GM18505 (cell line): ENCODE measurements at regions not wholly inside any gene's neighbourhood (a gene's known extent, or its start where the extent isn't known, plus 50 kb on each side); places are given as distances from the start of the nearest gene placed in this dataset.
A peak's percentile ranks its signal among the peaks of the same experiment; 100 is the strongest.

ENCODE experiments used
- ATAC-seq: cut with Tn5 transposase; IDR thresholded peaks from one replicate; pipeline ENCODE4 v1.9.1; 2021; ENCODE audit not compliant: unreplicated experiment
- POLR2A ChIP-seq: IDR thresholded peaks from 4 replicates; pipeline ENCODE4 v1.6.1; 2011; ENCODE audit warnings: borderline replicate concordance; ENCODE audit not compliant: insufficient read depth, insufficient read length; ENCODE audit errors: extremely low read depth

- TF ChIP-seq POLR2A = no peak
- ATAC-seq = no peak
Observed at GRCh38 chr12:90899456-90900182, 55.4 kb downstream of the CCER1 start.

GRCh38 chr12:90897986-90898385 is 57.0 kb downstream of the CCER1 start:
- no peak for TF ChIP-seq POLR2A
- no peak for ATAC-seq

- no peak for ATAC-seq
- no peak for TF ChIP-seq POLR2A
Observed at GRCh38 chr12:90897316-90897715, 57.7 kb downstream of the CCER1 start.

DNA sequence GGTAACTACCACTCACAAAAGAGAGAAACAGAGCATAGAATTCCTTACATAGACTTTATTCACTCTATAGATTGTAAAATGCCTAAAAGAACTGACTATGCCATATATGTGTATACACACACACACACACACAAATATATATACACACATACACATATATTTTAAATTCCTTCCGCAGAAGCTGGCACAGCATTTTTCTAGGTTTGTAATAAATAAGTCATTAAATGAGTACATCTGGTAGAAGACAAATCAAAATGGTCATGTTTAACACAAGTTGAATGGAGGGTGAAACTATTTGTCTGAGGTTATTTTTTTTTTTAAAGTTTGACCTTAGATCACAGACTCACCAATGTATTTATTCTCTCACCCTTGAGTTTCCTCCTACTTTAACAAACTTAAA is 58.2 kb downstream of the CCER1 start:
- TF ChIP-seq POLR2A = no peak
- ATAC-seq = no peak

DNA sequence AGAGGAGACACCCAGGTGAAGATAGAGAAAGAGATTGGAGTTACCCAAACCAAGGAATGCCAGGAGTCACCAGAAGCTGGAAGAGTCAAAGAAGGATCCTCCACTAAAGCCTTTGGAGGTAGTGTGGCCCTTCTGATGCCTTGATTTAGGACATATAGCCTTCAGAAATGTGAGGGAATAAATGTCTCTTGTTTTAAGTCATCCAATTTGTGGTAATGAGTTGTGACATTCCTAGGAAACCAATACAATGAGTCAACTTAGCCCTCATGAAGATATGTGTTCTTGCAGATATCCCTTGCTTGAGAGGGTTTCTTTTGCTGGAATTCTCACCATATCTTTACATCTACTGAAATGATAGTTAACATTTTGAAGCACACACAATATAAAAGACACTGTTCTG is 58.8 kb downstream of the CCER1 start:
- TF ChIP-seq POLR2A = no peak
- ATAC-seq = no peak

DNA sequence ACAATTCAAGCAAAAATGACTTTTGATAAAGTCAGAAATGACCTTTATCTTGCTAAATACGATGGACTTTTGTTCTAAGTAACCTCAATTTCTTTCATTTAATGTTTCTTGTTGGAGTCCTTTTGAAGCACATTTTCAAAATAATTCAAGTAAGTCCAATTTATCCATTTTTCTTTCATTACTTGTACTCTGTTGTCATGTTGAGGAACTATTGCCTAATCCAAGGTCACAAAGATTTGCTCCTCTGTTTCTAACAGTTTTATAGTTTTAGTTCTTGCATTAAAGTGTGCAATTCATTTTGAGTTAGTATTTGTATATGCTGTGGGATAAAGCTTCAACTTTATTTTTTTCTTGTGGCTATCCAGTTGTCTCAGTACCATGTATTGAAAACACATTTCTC is 66.7 kb downstream of the CCER1 start:
- TF ChIP-seq POLR2A = no peak
- ATAC-seq = no peak

DNA sequence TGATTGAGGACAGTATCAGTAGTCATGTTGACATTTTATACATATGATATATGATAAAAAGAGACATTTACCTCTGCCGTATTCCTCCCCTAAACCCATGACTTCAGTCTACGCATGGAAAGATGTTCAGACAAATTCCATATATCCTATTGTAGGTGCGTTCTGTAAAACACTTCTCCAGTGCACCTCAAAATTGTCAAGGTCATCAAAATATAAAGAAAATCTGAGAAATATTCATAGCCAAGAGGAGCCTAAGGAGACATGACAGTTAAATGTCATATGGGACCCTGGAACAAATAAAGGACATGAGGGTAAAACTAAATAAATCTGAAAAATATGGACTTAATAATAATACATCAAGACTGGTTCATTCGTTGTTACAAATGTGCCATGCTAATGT is 71.5 kb downstream of the CCER1 start:
- no peak for ATAC-seq
- TF ChIP-seq POLR2A = no peak

DNA sequence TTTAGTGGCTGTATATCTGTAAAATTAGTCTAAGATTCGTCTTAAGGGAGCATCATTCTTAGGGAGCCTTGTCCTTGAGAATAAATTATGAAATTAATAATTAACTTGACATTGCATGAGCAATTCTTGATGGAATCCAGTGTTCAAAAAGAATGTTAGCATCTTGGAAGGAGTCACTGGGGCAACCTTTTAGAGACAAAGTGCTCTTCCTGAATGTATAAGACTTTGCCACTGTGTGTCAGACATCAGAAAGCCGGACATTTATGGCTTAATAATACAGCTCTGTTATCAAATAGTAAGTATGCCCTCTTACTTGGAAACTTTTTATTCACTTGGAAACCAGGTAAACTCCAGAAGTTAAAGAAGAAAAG is 83.3 kb downstream of the CCER1 start:
- no peak for TF ChIP-seq POLR2A
- ATAC-seq = no peak

- no peak for TF ChIP-seq POLR2A
- ATAC-seq = no peak
Observed at GRCh38 chr12:90870971-90871725, 83.8 kb downstream of the CCER1 start.

- no peak for ATAC-seq
- no peak for TF ChIP-seq POLR2A
Observed at GRCh38 chr12:90868626-90869025, 86.3 kb downstream of the CCER1 start.

DNA sequence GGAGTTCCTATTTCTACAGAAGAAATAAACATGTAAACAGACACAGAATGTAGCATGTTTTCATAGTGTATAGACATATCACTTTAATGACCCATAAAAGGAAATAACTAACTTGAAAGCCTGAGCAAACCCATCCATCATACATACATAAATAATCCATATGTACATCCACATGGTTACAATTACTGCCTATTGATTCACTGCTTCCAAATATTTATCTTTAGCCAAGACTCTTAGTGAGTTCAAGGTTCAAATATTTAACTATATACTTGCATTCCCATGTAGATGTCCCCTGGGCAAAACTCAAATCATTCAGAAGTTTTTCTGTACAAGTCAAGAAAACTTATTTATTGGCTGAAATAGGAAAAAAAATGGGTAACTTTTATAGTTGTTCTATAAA is 95.4 kb downstream of the CCER1 start:
- ATAC-seq = no peak
- TF ChIP-seq POLR2A = no peak

DNA sequence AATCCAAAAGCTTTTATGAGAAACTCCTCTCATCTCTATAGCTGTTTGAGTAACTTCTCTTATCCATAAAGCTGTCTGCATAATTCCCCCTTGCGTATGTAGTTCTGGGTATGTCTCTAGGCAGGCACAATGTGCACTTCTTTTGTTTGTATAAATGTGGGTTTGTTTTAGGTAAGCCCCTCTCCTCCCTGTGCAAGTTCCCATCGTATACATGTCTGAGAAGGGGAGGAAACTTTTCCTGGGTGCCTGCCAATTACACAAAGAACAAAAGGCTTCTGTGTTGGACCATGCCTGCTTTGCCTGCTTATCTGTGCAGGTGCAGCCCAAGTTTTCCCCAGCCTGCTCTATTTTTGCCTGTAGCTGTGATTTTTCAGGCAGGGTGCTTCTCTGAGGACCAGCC is 96.7 kb downstream of the CCER1 start:
- no peak for ATAC-seq
- TF ChIP-seq POLR2A = no peak

DNA sequence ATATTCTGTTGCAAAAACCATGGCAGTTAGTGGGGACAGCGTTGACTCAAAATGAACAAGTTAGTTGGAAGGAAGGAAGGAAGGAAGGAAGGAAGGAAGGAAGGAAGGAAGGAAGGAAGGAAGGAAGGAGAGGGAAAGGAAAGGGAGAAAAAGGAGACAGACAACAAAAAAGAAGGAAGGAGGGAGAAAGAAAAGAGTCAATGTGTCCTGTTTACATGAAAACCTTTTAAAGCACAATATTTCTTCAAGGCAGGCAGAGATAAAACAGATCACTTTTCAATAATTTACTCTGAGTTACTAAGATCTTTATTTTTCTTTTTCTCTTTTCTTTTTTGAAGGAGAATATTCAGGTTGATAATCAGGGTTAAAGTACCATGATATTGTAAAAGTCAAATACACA is 99.4 kb downstream of the CCER1 start:
- no peak for ATAC-seq
- no peak for TF ChIP-seq POLR2A

- ATAC-seq = peak; percentile 75
Observed at GRCh38 chr12:90854136-90854689, 100.8 kb downstream of the CCER1 start.

More at GRCh38 chr12:90854136-90854689, 100.8 kb downstream of the CCER1 start:
- TF ChIP-seq POLR2A = no peak
